ENCODE measurements at regions not wholly inside any gene's neighbourhood (a gene's known extent, or its start where the extent isn't known, plus 50 kb on each side); places are given as distances from the start of the nearest gene placed in this dataset.
"Not testable (repeated sequence)": the region's sequence is repeated elsewhere in the genome, so short reads cannot be mapped to it uniquely, and the experiment has no call there.

DNA sequence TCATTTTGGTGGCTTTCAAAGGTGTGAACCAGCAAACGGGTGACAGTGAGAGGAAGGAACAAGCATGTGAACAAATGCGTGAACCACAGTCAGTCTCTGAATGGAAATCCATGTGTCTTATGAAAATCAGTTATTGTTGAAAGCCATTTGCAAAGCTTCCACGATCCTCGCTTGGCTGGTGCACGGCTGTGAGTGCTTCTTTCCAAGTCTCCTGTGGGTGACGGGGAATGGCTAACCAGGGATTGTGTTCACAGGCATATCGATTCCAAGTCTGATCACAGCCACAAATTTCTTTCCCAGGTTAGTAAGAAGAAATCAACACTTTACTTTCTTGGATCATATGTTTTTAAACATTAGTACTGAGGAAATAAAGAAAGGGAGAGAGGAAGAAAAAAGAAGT, 556.9 kb upstream of the RBFOX1 start:
- no peaks in the 10 kb centered on the region for H3K9me3 ChIP-seq
- intact Hi-C loops (cut with DNase I), result no loop called here
- no peaks in the 10 kb centered on the region for H3K4me1 ChIP-seq
- H3K4me3 ChIP-seq, result no peak overlapping the region
- no peaks in the 10 kb centered on the region for H3K36me3 ChIP-seq
- no peak overlapping the region for H3K9ac ChIP-seq (ENCODE audit: low read depth in 2 of 2, low read length in 2 of 2)
- TF ChIP-seq, protein P1, sequence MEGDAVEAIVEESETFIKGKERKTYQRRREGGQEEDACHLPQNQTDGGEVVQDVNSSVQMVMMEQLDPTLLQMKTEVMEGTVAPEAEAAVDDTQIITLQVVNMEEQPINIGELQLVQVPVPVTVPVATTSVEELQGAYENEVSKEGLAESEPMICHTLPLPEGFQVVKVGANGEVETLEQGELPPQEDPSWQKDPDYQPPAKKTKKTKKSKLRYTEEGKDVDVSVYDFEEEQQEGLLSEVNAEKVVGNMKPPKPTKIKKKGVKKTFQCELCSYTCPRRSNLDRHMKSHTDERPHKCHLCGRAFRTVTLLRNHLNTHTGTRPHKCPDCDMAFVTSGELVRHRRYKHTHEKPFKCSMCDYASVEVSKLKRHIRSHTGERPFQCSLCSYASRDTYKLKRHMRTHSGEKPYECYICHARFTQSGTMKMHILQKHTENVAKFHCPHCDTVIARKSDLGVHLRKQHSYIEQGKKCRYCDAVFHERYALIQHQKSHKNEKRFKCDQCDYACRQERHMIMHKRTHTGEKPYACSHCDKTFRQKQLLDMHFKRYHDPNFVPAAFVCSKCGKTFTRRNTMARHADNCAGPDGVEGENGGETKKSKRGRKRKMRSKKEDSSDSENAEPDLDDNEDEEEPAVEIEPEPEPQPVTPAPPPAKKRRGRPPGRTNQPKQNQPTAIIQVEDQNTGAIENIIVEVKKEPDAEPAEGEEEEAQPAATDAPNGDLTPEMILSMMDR (IDR thresholded peaks at IDR 0.05), result no peak
- no peak for DNase-seq
- H3K27me3 ChIP-seq, result no peaks in the 10 kb centered on the region
- H3K27ac ChIP-seq, result no peak overlapping the region

DNA sequence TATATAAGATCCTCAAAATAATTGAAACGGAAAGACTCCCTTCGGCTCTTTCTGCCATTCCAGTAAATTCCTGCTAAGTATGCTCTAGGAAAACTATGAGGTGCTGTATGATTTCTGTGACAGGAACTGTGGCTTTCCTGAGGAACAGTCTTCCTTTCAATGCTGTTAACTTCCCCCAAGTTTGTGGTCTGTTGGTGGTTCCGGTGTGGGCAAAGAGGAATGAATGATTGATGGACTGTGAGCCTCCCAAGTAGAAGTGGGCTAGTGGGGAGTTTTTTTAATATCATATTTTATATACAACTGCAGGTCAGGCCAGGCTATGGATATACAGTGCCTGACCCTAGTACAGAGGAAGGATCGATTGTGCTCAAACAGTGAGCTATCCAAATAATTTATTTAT, 560.7 kb upstream of the RBFOX1 start:
- Histone ChIP-seq H3K4me3 (no peak overlapping the region), H3K9ac (ENCODE audit: low read depth in 2 of 2, low read length in 2 of 2) (no peak overlapping the region), H3K36me3 (no peaks in the 10 kb centered on the region), H3K4me1 (no peaks in the 10 kb centered on the region), H3K27ac (no peak overlapping the region), H3K9me3 (no peaks in the 10 kb centered on the region), H3K27me3 (no peaks in the 10 kb centered on the region)
- DNase-seq, result no peak
- TF ChIP-seq, protein P1 (IDR thresholded peaks at IDR 0.05), result no peak
- intact Hi-C loops (cut with DNase I), result no loop called here

DNA sequence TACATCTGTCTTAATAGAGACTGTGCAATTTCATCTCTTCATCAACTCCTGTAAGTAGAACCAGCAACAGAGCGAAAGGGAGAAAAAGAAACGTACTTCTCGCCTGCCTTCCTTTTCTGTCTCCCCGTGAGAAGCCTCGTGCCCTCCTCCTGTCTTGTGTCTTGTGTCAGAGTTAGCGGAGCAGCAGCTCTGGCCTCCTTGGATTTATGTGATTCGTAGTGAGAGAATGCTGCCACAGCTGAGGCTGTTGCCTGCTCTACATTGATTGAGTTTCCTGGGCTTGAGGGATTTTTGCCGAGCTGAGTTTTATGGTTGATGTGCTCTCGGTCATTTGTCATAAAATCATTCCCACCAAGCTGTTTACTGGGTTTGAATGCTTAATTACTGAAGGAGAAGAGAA, 579.1 kb upstream of the RBFOX1 start:
- no peak overlapping the region for H3K9ac ChIP-seq (ENCODE audit: low read depth in 2 of 2, low read length in 2 of 2)
- TF ChIP-seq, protein P1 (IDR thresholded peaks at IDR 0.05), result no peak
- H3K9me3 ChIP-seq, result no peaks in the 10 kb centered on the region
- H3K27me3 ChIP-seq, result no peaks in the 10 kb centered on the region
- no peak overlapping the region for H3K4me3 ChIP-seq
- intact Hi-C loops (cut with DNase I), result no loop called here
- DNase-seq, result no peak
- no peaks in the 10 kb centered on the region for H3K36me3 ChIP-seq
- no peaks in the 10 kb centered on the region for H3K4me1 ChIP-seq
- no peak overlapping the region for H3K27ac ChIP-seq

DNA sequence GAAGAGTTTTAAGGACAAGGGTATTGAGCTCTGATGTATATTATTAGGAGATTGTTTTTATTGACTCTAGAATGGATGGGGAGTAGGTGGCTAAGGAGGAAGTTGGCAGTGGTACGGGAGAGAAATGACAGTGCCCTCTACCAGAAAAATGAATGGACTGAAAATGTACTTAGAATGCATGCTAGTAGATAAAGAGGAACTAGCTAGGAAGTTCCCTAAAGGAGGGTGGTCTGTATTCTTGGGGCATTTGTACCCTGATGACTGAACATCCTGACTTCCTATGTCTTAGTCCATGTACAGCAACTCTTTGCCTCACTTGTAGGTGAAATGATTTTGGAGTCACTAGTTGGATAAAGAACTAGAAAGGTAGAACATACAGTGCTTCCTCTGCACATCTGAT, 581.5 kb upstream of the RBFOX1 start:
- intact Hi-C loops (cut with DNase I), result no loop called here
- Histone ChIP-seq H3K36me3 (no peaks in the 10 kb centered on the region), H3K4me3 (no peak overlapping the region), H3K9me3 (no peaks in the 10 kb centered on the region), H3K27ac (no peak overlapping the region), H3K4me1 (no peaks in the 10 kb centered on the region), H3K27me3 (no peaks in the 10 kb centered on the region), H3K9ac (ENCODE audit: low read depth in 2 of 2, low read length in 2 of 2) (no peak overlapping the region)
- no peak for DNase-seq
- TF ChIP-seq, protein P1 (IDR thresholded peaks at IDR 0.05), result no peak

DNA sequence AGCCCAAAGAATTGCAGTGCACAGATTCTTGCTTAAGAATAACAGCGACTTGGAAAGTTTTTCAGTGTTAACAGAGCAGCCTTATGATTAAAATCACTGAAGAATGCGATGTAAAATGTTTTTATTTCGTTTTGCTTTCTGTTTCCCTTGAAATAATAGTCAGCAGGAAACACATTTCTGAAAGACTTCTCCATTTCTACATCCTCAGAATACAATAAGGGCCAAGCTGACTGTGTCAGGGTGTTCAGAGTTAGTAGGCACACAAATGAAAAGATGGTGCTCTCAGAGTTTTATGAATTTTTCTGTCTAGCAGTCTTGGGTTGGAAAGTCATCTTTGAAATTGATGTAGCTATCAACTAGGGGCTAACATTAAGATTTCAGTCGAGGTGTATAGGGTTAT, 582.9 kb upstream of the RBFOX1 start:
- Histone ChIP-seq H3K4me3 (no peak overlapping the region), H3K36me3 (no peaks in the 10 kb centered on the region), H3K9ac (ENCODE audit: low read depth in 2 of 2, low read length in 2 of 2) (no peak overlapping the region), H3K27ac (no peak overlapping the region), H3K4me1 (no peaks in the 10 kb centered on the region), H3K27me3 (no peaks in the 10 kb centered on the region), H3K9me3 (no peaks in the 10 kb centered on the region)
- intact Hi-C loops (cut with DNase I), result no loop called here
- TF ChIP-seq, protein P1 (IDR thresholded peaks at IDR 0.05), result no peak
- no peak for DNase-seq

DNA sequence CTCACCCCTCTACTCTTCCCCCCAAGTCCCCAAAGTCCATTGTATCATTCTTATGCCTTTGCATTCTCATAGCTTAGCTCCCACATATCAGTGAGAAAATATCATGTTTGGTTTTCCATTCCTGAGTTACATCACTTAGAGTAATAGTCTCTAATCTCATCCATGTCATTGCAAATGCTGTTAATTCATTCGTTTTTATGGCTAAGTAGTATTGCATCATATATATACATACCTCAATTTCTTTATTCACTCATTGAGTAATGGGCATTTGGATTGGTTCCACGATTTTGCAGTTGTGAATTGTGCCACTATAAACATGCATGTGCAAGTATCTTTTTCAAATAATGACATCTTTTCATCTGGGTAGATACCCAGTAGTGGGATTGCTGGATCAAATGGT, 596.3 kb upstream of the RBFOX1 start:
- H3K27me3 ChIP-seq; H3K9me3 ChIP-seq; H3K4me3 ChIP-seq; H3K36me3 ChIP-seq; H3K27ac ChIP-seq; DNase-seq; intact Hi-C loops (cut with DNase I); H3K9ac ChIP-seq (ENCODE audit: low read depth in 2 of 2, low read length in 2 of 2); H3K4me1 ChIP-seq: not testable (repeated sequence)

Measured in colonic mucosa (tissue), 4 donors.